ENCODE measurements at regions not wholly inside any gene's neighbourhood (a gene's known extent, or its start where the extent isn't known, plus 50 kb on each side); places are given as distances from the start of the nearest gene placed in this dataset.

- TF ChIP-seq TAF1 (IDR thresholded peaks at IDR 0.05; ENCODE audit: control insufficient read depth, extremely low read depth, insufficient read depth, low read length, severe bottlenecking) (no peak), EP300 (IDR thresholded peaks at IDR 0.05; ENCODE audit: low read length) (no peak), HDAC6 (IDR thresholded peaks at IDR 0.05; ENCODE audit: low read depth, low read length) (no peak), CTCF (IDR thresholded peaks at IDR 0.05 in 2 of 3, conservative IDR thresholded peaks at IDR 0.05 in 1 of 3; ENCODE audit: insufficient read depth in 2 of 3, low read depth in 1 of 3, low read length in 3 of 3) (no peak), ZNF561 (CRISPR knock-in tag; conservative IDR thresholded peaks at IDR 0.05) (no peak), ZFP91 (CRISPR knock-in tag; IDR thresholded peaks at IDR 0.05) (no peak), MYC (IDR thresholded peaks at IDR 0.05; ENCODE audit: low read depth, low read length) (no peak), MYC (CRISPR knock-in tag; IDR thresholded peaks at IDR 0.05; ENCODE audit: borderline replicate concordance, low read depth) (no peak), ZNF766 (CRISPR knock-in tag; conservative IDR thresholded peaks at IDR 0.05) (no peak)
Observed at GRCh38 chr11:134615041-134615615, 203.1 kb upstream of the B3GAT1 start.
